Stimulated activated CD8-positive, alpha-beta memory T cell treated with anti-CD3 and anti-CD28 coated beads, Interleukin-15, amount 100 ng/mL, for 1 hour (primary cell): ENCODE measurements at regions not wholly inside any gene's neighbourhood (a gene's known extent, or its start where the extent isn't known, plus 50 kb on each side); places are given as distances from the start of the nearest gene placed in this dataset.
"Not testable (repeated sequence)": the region's sequence is repeated elsewhere in the genome, so short reads cannot be mapped to it uniquely, and the experiment has no call there.

ENCODE experiments used
- DNase-seq: peaks from one replicate; pipeline ENCODE4 v3.0.0-alpha.2; 2020; ENCODE audit warnings: low read depth

GRCh38 chr2:14424478-14425390, 207.8 kb upstream of the LRATD1 start:
- DNase-seq: no peak

GRCh38 chr2:14425869-14426268, 206.6 kb upstream of the LRATD1 start:
- DNase-seq: no peak

- no peak for DNase-seq
Measured at GRCh38 chr2:14428056-14428455, 204.5 kb upstream of the LRATD1 start.

- no peak for DNase-seq
Measured at GRCh38 chr2:14433946-14434495, 198.5 kb upstream of the LRATD1 start.

GRCh38 chr2:14445670-14446069, 186.8 kb upstream of the LRATD1 start:
- no peak for DNase-seq

- DNase-seq: no peak
Measured at GRCh38 chr2:14448340-14448739, 184.2 kb upstream of the LRATD1 start.

- DNase-seq: no peak
Measured at GRCh38 chr2:14451312-14451711, 181.2 kb upstream of the LRATD1 start.

- no peak for DNase-seq
Measured at GRCh38 chr2:14454202-14454601, 178.3 kb upstream of the LRATD1 start.

GRCh38 chr2:14459786-14460325, 172.7 kb upstream of the LRATD1 start:
- DNase-seq: no peak

- no peak for DNase-seq
Measured at GRCh38 chr2:14475994-14476393, 156.5 kb upstream of the LRATD1 start.

- no peak for DNase-seq
Measured at GRCh38 chr2:14479486-14479885, 153.0 kb upstream of the LRATD1 start.

GRCh38 chr2:14480120-14480519, 152.4 kb upstream of the LRATD1 start:
- no peak for DNase-seq

- DNase-seq: no peak
Measured at GRCh38 chr2:14480906-14481305, 151.6 kb upstream of the LRATD1 start.

GRCh38 chr2:14492920-14493503, 139.5 kb upstream of the LRATD1 start:
- DNase-seq: no peak

GRCh38 chr2:14494759-14495158, 137.8 kb upstream of the LRATD1 start:
- DNase-seq: no peak

GRCh38 chr2:14501061-14501460, 131.5 kb upstream of the LRATD1 start:
- no peak for DNase-seq

GRCh38 chr2:14506955-14507354, 125.6 kb upstream of the LRATD1 start:
- DNase-seq: not testable (repeated sequence)

- DNase-seq: no peak
Measured at GRCh38 chr2:14511541-14511940, 121.0 kb upstream of the LRATD1 start.

GRCh38 chr2:14513903-14514302, 118.6 kb upstream of the LRATD1 start:
- DNase-seq: no peak

GRCh38 chr2:14516844-14517243, 115.7 kb upstream of the LRATD1 start:
- no peak for DNase-seq

- no peak for DNase-seq
Measured at GRCh38 chr2:14517731-14518130, 114.8 kb upstream of the LRATD1 start.

GRCh38 chr2:14520385-14520945, 112.1 kb upstream of the LRATD1 start:
- DNase-seq: no peak
